GM12878 (cell line): ENCODE measurements at regions not wholly inside any gene's neighbourhood (a gene's known extent, or its start where the extent isn't known, plus 50 kb on each side); places are given as distances from the start of the nearest gene placed in this dataset.

ENCODE experiments used
- ATAC-seq: fragments of 200-7000 bp; cut with Tn5 transposase; 3 replicates; pipeline ENCODE4 v1.9.1; 2020; ENCODE audit warnings: mild to moderate bottlenecking, moderate library complexity
- BruUV-seq: library from RNA; stranded (reverse); fragments of 400-500 nt; replicated peaks from 2 replicates; lab custom pipeline; 2021; lab: Mats Ljungman, UMichigan
- CTCF ChIA-PET: fragments of 300-600 bp; sonication (Branson Sonifier 250); formaldehyde crosslinking; extraction: SDS; loops from one replicate; lab custom pipeline; 2021; ENCODE audit warnings: inconsistent platforms; lab: Yijun Ruan, JAX
- POLR2A ChIA-PET: fragments of 350-600 bp; formaldehyde crosslinking; extraction: SDS; loops from one replicate; lab custom pipeline; 2021; ENCODE audit warnings: inconsistent platforms; lab: Charles Lee
- RAD21 ChIA-PET: fragments of 300-600 bp; sonication (Branson Sonifier 250); formaldehyde crosslinking; loops from one replicate; lab custom pipeline; 2023; ENCODE audit warnings: antibody characterized with exemption; ENCODE audit not compliant: unreplicated experiment; lab: Charles Lee
- SMC1A ChIA-PET: fragments of 300-600 bp; sonication (Branson Sonifier 250); formaldehyde crosslinking; loops from one replicate; lab custom pipeline; 2023; ENCODE audit not compliant: unreplicated experiment, uncharacterized antibody; lab: Charles Lee
- DNase-seq: peaks from one replicate; pipeline ENCODE4 v3.0.0-alpha.2; 2011; ENCODE audit warnings: low read depth, low spot score
- FAIRE-seq: peaks from 3 replicates; lab custom pipeline; 2011; peaks lifted over from hg19 to GRCh38; lab: Jason Lieb, UNC
- H2AFZ ChIP-seq: 2 replicates; pipeline ENCODE4 v1.6.0; 2011; ENCODE audit warnings: low read depth, low read length, control low read depth; ENCODE audit not compliant: control insufficient read depth
- H3K27ac ChIP-seq: 2 replicates; pipeline ENCODE4 v1.5.1; 2011; ENCODE audit warnings: control low read depth; ENCODE audit not compliant: control insufficient read depth, insufficient read depth
- H3K27me3 ChIP-seq, 2 experiments: replicated peaks in 1 of 2; 2 replicates each; pipeline versions ENCODE4 v1.6.0 to v1.6.1; 2011; ENCODE audit warnings: low read length in 1 of 2; ENCODE audit not compliant: control insufficient read depth in 2 of 2, insufficient read depth in 2 of 2
- H3K36me3 ChIP-seq, 2 experiments: 2 replicates each; pipeline ENCODE4 v1.5.1; 2011; ENCODE audit warnings: low read length in 1 of 2; ENCODE audit not compliant: control insufficient read depth in 2 of 2, insufficient read depth in 2 of 2
- H3K4me1 ChIP-seq: 2 replicates; pipeline ENCODE4 v1.6.1; 2011; ENCODE audit warnings: mild to moderate bottlenecking, low read length, moderate library complexity, mixed read lengths; ENCODE audit not compliant: control insufficient read depth, insufficient read depth
- H3K4me2 ChIP-seq: 2 replicates; pipeline ENCODE4 v1.6.0; 2011; ENCODE audit warnings: control low read depth; ENCODE audit not compliant: control insufficient read depth, insufficient read depth
- H3K4me3 ChIP-seq: fragments of 200-600 bp; sonication (generic); 2 replicates; pipeline ENCODE4 v1.5.1; 2016
- H3K79me2 ChIP-seq: 2 replicates; pipeline ENCODE4 v1.6.0; 2011; ENCODE audit warnings: low read length; ENCODE audit not compliant: control insufficient read depth, insufficient read depth
- H3K9ac ChIP-seq: 2 replicates; pipeline ENCODE4 v1.8.0; 2011; ENCODE audit warnings: low read length, control low read depth, mixed read lengths; ENCODE audit not compliant: control insufficient read depth, insufficient read depth
- H3K9me3 ChIP-seq: replicated peaks from 3 replicates; pipeline ENCODE4 v1.5.1; 2011; ENCODE audit warnings: mild to moderate bottlenecking, low read length; ENCODE audit not compliant: control insufficient read depth, insufficient read depth
- H4K20me1 ChIP-seq: 2 replicates; pipeline ENCODE4 v1.6.0; 2011; ENCODE audit not compliant: control insufficient read depth, insufficient read depth
- ATF3 ChIP-seq: IDR thresholded peaks from 2 replicates; pipeline ENCODE4 v1.6.1; 2011; ENCODE audit warnings: low read depth, mild to moderate bottlenecking, low read length, moderate library complexity, borderline replicate concordance; ENCODE audit errors: extremely low read depth
- CHD2 ChIP-seq: IDR thresholded peaks from 2 replicates; pipeline ENCODE4 v1.6.1; 2011; ENCODE audit warnings: low read depth, low read length, improper control_type of control experiment, borderline replicate concordance
- ESRRA ChIP-seq: IDR thresholded peaks from 2 replicates; pipeline ENCODE4 v1.6.1; 2012; ENCODE audit warnings: mild to moderate bottlenecking, low read length, improper control_type of control experiment
- REST ChIP-seq: IDR thresholded peaks from 2 replicates; pipeline ENCODE4 v1.6.1; 2012; ENCODE audit warnings: mild to moderate bottlenecking, low read depth, low read length
- SIX5 ChIP-seq: IDR thresholded peaks from 2 replicates; pipeline ENCODE4 v1.6.1; 2011; ENCODE audit warnings: mild to moderate bottlenecking, low read depth, low read length, moderate library complexity; ENCODE audit not compliant: severe bottlenecking
- STAT3 ChIP-seq: IDR thresholded peaks from 2 replicates; pipeline ENCODE4 v1.6.1; 2011; ENCODE audit warnings: low read depth, low read length, improper control_type of control experiment
- USF2 ChIP-seq: IDR thresholded peaks from 2 replicates; pipeline ENCODE4 v1.6.1; 2011; ENCODE audit warnings: low read depth, low read length, improper control_type of control experiment, borderline replicate concordance
- ZBTB11 ChIP-seq: fragments of 450-650 bp; formaldehyde crosslinking; IDR thresholded peaks from 2 replicates; pipeline ENCODE4 v1.5.0; 2022; ENCODE audit warnings: mild to moderate bottlenecking, missing genetic modification characterization
- WGBS: methylation state at CpG from one replicate; pipeline ENCODE4 v1.1.6; 2016; ENCODE audit warnings: low lambda C conversion rate; ENCODE audit not compliant: insufficient replicate concordance, insufficient coverage; ENCODE audit errors: missing lambda C conversion rate; 5-methylcytosine and 5-hydroxymethylcytosine counted together
- in situ Hi-C: fragments of 300-500 bp; cut with MboI; formaldehyde crosslinking; loops from 9 replicates; pipeline ENCODE4 v1.14.3; 2018; ENCODE audit warnings: mixed read lengths
- intact Hi-C: fragments of 100-400 bp; cut with micrococcal nuclease; formaldehyde crosslinking; loops from one replicate; pipeline ENCODE4 v1.14.2; 2022; ENCODE audit not compliant: unreplicated experiment

GRCh38 chr10:31678575-31679516 lies 249.8 kb downstream of the ARHGAP12 start:
- ChIA-PET RAD21 (no interaction called here), CTCF (no interaction called here), SMC1A (no interaction called here), POLR2A (no interaction called here)
- BruUV-seq, result no TSS peak
- Histone ChIP-seq H3K4me2 (no peak overlapping the region), H3K9me3 (peaks cover 5% of the 10 kb centered on the region; the same call in 1 of the 3 replicates), H3K79me2 (no peaks in the 10 kb centered on the region), H2AFZ (no peak overlapping the region), H3K27ac (no peak overlapping the region), H4K20me1 (no peaks in the 10 kb centered on the region), H3K36me3 (no peaks in the 10 kb centered on the region), H3K27me3 (no peaks in the 10 kb centered on the region), H3K4me3 (no peak overlapping the region), H3K9ac (no peak overlapping the region), H3K4me1 (no peaks in the 10 kb centered on the region)
- intact Hi-C loops (no loop called here), in situ Hi-C loops (no loop called here)
- TF ChIP-seq ZBTB11 (CRISPR knock-in tag), result no peak
- TF ChIP-seq REST, result no peak
- no peak for TF ChIP-seq SIX5
- TF ChIP-seq CHD2, result no peak
- no peak for TF ChIP-seq STAT3
- no peak for TF ChIP-seq USF2
- no peak for TF ChIP-seq ATF3
- TF ChIP-seq ESRRA, result no peak
- no peak for FAIRE-seq
- WGBS, result 49% methylated on average over 20 of the region's 20 CpGs
- ATAC-seq, result no peak
- no peak for DNase-seq
